Upper lobe of left lung (tissue), 6 donors: ENCODE measurements at regions not wholly inside any gene's neighbourhood (a gene's known extent, or its start where the extent isn't known, plus 50 kb on each side); places are given as distances from the start of the nearest gene placed in this dataset.

Experiments used
- ATAC-seq, 2 donors: fragments of 200-7000 bp; cut with Tn5 transposase; one replicate each; pipeline ENCODE4 v1.9.1; 2022; ENCODE audit warnings: mild to moderate bottlenecking in 2 of 2, moderate library complexity in 2 of 2; ENCODE audit not compliant: low FRiP score in 2 of 2
- DNase-seq, 2 donors: peaks; one replicate each; pipeline ENCODE4 v3.0.0-alpha.2; 2019 to 2020
- H3K27ac ChIP-seq, 4 donors: fragments of 200-600 bp; sonication (generic); one replicate each; pipeline ENCODE4 v1.5.1; 2016 to 2019
- H3K27me3 ChIP-seq, 4 donors: fragments of 200-600 bp; sonication (generic); one replicate each; pipeline ENCODE4 v1.5.1; 2017 to 2019
- H3K36me3 ChIP-seq, 4 donors: fragments of 200-600 bp; sonication (generic); one replicate each; pipeline ENCODE4 v1.5.1; 2016 to 2019
- H3K4me1 ChIP-seq, 4 donors: fragments of 200-600 bp; sonication (generic); one replicate each; pipeline ENCODE4 v1.5.1; 2018 to 2019
- H3K4me3 ChIP-seq, 4 donors: fragments of 200-600 bp; sonication (generic); one replicate each; pipeline ENCODE4 v1.5.1; 2017 to 2019; ENCODE audit warnings: mild to moderate bottlenecking in 2 of 4, moderate library complexity in 1 of 4
- H3K9me3 ChIP-seq, 4 donors: fragments of 200-600 bp; sonication (generic); one replicate each; pipeline ENCODE4 v1.5.1; 2018 to 2019
- EP300 ChIP-seq, 4 donors: sonication (generic); formaldehyde crosslinking; IDR thresholded peaks; one replicate each; pipeline ENCODE4 v1.5.1; 2017; ENCODE audit warnings: antibody characterized with exemption in 4 of 4, control low read depth in 2 of 4
- POLR2A ChIP-seq, 4 donors: fragments of 450-650 bp; IDR thresholded peaks; one replicate each; pipeline ENCODE4 v1.5.1; 2016 to 2017; ENCODE audit warnings: antibody characterized with exemption in 4 of 4, mild to moderate bottlenecking in 2 of 4
- POLR2AphosphoS5 ChIP-seq, 2 donors: sonication (generic); formaldehyde crosslinking; IDR thresholded peaks; one replicate each; pipeline ENCODE4 v1.5.1; 2017; ENCODE audit warnings: antibody characterized with exemption in 2 of 2
- WGBS, 2 donors: methylation state at CpG; one replicate each; pipeline ENCODE4 v1.1.5; 2017 to 2018; 5-methylcytosine and 5-hydroxymethylcytosine counted together
- TF ChIP-seq, protein P1 (sequence below), 6 experiments: fragments of 450-650 bp in 4 of 6; fragments of 200-600 bp in 2 of 6; sonication (generic) in 2 of 6; IDR thresholded peaks; one replicate each; pipeline ENCODE4 v1.5.1; 2016 to 2019; ENCODE audit warnings: antibody characterized with exemption in 6 of 6
- donor health status: DM: no; HTN: no; CAD: no; lungs with moderate emphysema.
- donor health status: DM: no; HTN: yes; CAD: no; lungs with severe emphysema.

DNA sequence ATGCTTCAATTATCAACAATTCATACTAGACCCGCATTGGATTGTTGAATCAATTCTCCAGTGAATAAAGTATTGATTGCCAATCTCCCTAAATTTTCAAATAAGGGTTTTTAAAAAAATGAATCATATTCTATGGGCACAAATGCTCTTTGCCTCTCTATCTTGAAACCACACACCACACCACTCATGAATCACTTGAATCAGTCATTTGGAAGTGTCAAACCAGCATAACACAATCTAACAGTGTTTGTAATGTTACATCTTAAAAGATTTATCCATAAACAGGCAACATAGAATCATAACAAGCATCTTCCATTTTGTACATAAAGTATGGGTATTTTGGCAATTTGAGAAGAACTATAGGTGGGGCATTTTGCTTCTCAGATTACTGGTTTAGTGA lies 219.5 kb upstream of the MIR17HG start:
- Histone ChIP-seq H3K9me3 (no peaks in the 10 kb centered on the region), H3K36me3 (no peaks in the 10 kb centered on the region), H3K27ac (no peak overlapping the region), H3K4me3 (no peak overlapping the region), H3K27me3 (no peaks in the 10 kb centered on the region), H3K4me1 (no peaks in the 10 kb centered on the region)
- WGBS, 2 donors = 86 to 97% methylated on average over 1 of the region's 1 CpG
- TF ChIP-seq EP300 (IDR thresholded peaks at IDR 0.05) (no peak), POLR2A (IDR thresholded peaks at IDR 0.05) (no peak), POLR2AphosphoS5 (IDR thresholded peaks at IDR 0.05) (no peak)
- TF ChIP-seq, protein P1, sequence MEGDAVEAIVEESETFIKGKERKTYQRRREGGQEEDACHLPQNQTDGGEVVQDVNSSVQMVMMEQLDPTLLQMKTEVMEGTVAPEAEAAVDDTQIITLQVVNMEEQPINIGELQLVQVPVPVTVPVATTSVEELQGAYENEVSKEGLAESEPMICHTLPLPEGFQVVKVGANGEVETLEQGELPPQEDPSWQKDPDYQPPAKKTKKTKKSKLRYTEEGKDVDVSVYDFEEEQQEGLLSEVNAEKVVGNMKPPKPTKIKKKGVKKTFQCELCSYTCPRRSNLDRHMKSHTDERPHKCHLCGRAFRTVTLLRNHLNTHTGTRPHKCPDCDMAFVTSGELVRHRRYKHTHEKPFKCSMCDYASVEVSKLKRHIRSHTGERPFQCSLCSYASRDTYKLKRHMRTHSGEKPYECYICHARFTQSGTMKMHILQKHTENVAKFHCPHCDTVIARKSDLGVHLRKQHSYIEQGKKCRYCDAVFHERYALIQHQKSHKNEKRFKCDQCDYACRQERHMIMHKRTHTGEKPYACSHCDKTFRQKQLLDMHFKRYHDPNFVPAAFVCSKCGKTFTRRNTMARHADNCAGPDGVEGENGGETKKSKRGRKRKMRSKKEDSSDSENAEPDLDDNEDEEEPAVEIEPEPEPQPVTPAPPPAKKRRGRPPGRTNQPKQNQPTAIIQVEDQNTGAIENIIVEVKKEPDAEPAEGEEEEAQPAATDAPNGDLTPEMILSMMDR (IDR thresholded peaks at IDR 0.05) = no peak
- DNase-seq = no peak
- no peak for ATAC-seq

DNA sequence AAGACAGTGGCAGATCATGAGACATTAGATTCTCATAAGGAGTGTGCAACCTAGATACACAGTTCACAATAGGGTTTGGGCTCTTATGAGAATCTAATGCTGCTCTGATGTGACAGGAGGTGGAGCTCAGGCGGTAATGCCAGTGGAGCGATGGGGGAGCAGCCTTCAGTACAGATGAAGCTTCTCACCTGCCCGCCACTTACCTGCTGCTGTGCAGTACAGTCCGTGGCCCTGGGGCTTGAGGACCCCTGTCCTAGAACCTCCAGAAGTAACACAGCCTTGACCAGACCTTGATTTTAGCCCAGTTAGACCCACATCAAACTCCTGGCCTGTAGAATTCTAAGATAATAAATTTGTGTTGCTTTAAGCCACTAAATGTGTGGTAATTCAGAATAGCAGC lies 215.1 kb upstream of the MIR17HG start:
- ATAC-seq (peak in 1 of 2 donors; percentile 59), DNase-seq (no peak)
- Histone ChIP-seq H3K27me3 (no peaks in the 10 kb centered on the region), H3K4me1 (peaks cover 0 to 6% (median 0%) of the 10 kb centered on the region in 4 donors), H3K4me3 (no peak overlapping the region), H3K9me3 (no peaks in the 10 kb centered on the region), H3K36me3 (no peaks in the 10 kb centered on the region), H3K27ac (no peak overlapping the region)
- WGBS, 2 donors = 91 to 94% methylated on average over 3 to 4 of the region's 4 CpGs
- TF ChIP-seq EP300 (IDR thresholded peaks at IDR 0.05) (no peak), POLR2AphosphoS5 (IDR thresholded peaks at IDR 0.05) (no peak), POLR2A (IDR thresholded peaks at IDR 0.05) (no peak)
- TF ChIP-seq, protein P1 (IDR thresholded peaks at IDR 0.05) = no peak

DNA sequence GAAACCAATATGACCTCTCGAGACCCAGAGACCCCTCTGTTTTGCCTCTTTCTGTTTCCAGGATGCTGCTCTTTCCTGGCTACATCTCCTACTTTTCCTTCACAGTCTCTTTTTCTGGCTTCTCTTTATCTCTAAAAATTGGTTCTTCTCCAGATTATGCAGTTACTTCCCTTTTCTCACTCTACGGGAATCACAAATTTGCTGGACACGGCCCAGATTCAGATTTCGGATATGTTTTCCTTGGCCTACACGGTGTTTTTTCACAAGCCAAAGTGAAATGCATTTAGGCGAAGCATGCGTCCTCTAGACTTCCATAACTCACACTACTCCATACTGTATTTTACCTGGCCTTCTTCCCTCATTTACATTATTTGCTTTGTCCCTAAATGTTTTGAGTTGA lies 214.7 kb upstream of the MIR17HG start:
- DNase-seq (no peak), ATAC-seq (no peak)
- no peaks in the 10 kb centered on the region for H3K9me3 ChIP-seq
- H3K36me3 ChIP-seq = no peaks in the 10 kb centered on the region
- TF ChIP-seq EP300 (IDR thresholded peaks at IDR 0.05) (no peak), POLR2A (IDR thresholded peaks at IDR 0.05) (no peak), POLR2AphosphoS5 (IDR thresholded peaks at IDR 0.05) (no peak)
- TF ChIP-seq, protein P1 (IDR thresholded peaks at IDR 0.05) = no peak
- H3K27ac ChIP-seq = no peak overlapping the region
- no peaks in the 10 kb centered on the region for H3K27me3 ChIP-seq
- WGBS, 2 donors = 62 to 64% methylated on average over 7 of the region's 7 CpGs
- no peak overlapping the region for H3K4me3 ChIP-seq
- peaks cover 0 to 6% (median 0%) of the 10 kb centered on the region in 4 donors for H3K4me1 ChIP-seq

DNA sequence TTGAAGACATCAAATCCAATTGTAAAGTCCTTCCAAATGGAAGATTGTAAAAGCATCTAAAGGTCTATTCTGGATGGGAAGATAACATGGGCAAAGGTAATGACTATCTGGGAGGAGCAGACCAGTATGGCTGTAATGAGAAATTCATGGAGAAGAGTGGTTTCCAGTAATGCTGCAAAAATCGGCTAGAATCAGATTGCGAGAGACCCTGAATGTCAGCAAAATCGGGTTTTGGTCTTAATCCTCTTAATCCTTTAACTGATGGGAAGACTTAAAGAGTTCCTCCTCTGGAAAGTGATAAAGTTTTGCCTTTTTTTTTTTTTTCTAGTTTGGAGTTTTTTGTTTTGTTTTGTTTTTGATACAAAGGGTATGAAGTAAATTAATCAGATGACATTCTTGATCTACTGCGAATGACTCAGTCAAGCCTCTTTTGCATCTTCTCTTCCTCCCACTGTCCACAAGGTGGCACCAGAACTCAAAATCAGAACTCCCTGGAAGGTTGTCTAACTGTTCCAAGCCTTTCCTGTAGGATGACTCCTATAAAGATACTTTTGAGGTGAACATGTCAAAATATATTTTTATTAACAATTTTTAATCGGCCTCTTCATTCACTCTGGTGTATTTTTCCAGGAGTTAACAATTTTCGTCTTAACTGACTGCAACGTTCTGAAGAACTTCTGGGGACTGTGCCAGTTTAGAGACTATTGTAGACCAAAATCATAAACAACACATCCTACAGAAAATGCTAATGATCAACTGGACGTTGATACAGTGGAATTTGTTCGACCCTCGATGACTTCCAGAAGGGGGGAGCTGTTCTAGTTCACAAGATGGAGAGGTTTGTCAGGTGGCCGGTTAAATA lies 213.3 kb upstream of the MIR17HG start:
- Histone ChIP-seq H3K4me1 (peaks cover 0 to 6% (median 0%) of the 10 kb centered on the region in 4 donors), H3K9me3 (no peaks in the 10 kb centered on the region), H3K4me3 (no peak overlapping the region), H3K27me3 (no peaks in the 10 kb centered on the region), H3K36me3 (no peaks in the 10 kb centered on the region), H3K27ac (no peak overlapping the region)
- 31 to 34% methylated on average over 11 of the region's 11 CpGs for WGBS, 2 donors
- TF ChIP-seq, protein P1 (IDR thresholded peaks at IDR 0.05) = peak; percentile 44 to 77 (median 70)
- no peak for TF ChIP-seq EP300 (IDR thresholded peaks at IDR 0.05)
- TF ChIP-seq POLR2AphosphoS5 (IDR thresholded peaks at IDR 0.05) = no peak
- no peak for TF ChIP-seq POLR2A (IDR thresholded peaks at IDR 0.05)
- ATAC-seq (peak in 1 of 2 donors; percentile 91), DNase-seq (peak in 1 of 2 donors; percentile 27)
